PC-3 (cell line): ENCODE measurements at regions not wholly inside any gene's neighbourhood (a gene's known extent, or its start where the extent isn't known, plus 50 kb on each side); places are given as distances from the start of the nearest gene placed in this dataset.
A peak's percentile ranks its signal among the peaks of the same experiment; 100 is the strongest.

Experiments
- ATAC-seq: fragments of 200-7000 bp; cut with Tn5 transposase; 2 replicates; pipeline ENCODE4 v1.9.1; 2020; ENCODE audit warnings: mild to moderate bottlenecking, moderate library complexity
- BruUV-seq: library from RNA; stranded (reverse); fragments of 400-500 nt; replicated peaks from 2 replicates; lab custom pipeline; 2021; lab: Mats Ljungman, UMichigan
- CTCF ChIA-PET: fragments of 300-600 bp; sonication (Branson Sonifier 250); formaldehyde crosslinking; loops from one replicate; lab custom pipeline; 2022; ENCODE audit warnings: antibody characterized with exemption; lab: Charles Lee
- POLR2A ChIA-PET: fragments of 300-600 bp; sonication (Branson Sonifier 250); formaldehyde crosslinking; loops from one replicate; lab custom pipeline; 2022; ENCODE audit warnings: antibody characterized with exemption; ENCODE audit not compliant: unreplicated experiment; lab: Charles Lee
- DNase-seq: peaks from one replicate; pipeline ENCODE4 v3.0.0-alpha.2; 2015
- H2AFZ ChIP-seq: fragments of 300-600 bp; sonication (generic); 2 replicates; pipeline ENCODE4 v1.6.0; 2016; ENCODE audit warnings: antibody characterized with exemption, low read length
- H3F3A ChIP-seq: fragments of 300-600 bp; sonication (generic); one replicate; pipeline ENCODE4 v1.6.0; 2017; ENCODE audit warnings: antibody characterized with exemption, low read length, control low read depth, mild to moderate bottlenecking; ENCODE audit not compliant: unreplicated experiment
- H3K27ac ChIP-seq: fragments of 300-600 bp; sonication (generic); 2 replicates; pipeline ENCODE4 v1.5.1; 2016; ENCODE audit warnings: mild to moderate bottlenecking, low read length
- H3K27me3 ChIP-seq: fragments of 300-600 bp; sonication (generic); 2 replicates; pipeline ENCODE4 v1.6.1; 2016; ENCODE audit warnings: low read length, mixed read lengths
- H3K36me3 ChIP-seq: fragments of 300-600 bp; sonication (generic); 2 replicates; pipeline ENCODE4 v1.6.1; 2016; ENCODE audit warnings: low read depth, mixed run types, low read length, mixed read lengths
- H3K4me1 ChIP-seq: fragments of 300-600 bp; sonication (generic); 2 replicates; pipeline ENCODE4 v1.5.1; 2016; ENCODE audit warnings: low read length; ENCODE audit not compliant: insufficient read depth
- H3K4me2 ChIP-seq: fragments of 300-600 bp; sonication (generic); 2 replicates; pipeline ENCODE4 v1.6.0; 2016; ENCODE audit warnings: low read length
- H3K4me3 ChIP-seq: fragments of 300-600 bp; sonication (generic); 2 replicates; pipeline ENCODE4 v1.5.1; 2016; ENCODE audit warnings: mild to moderate bottlenecking, low read length, mixed read lengths
- H3K79me2 ChIP-seq: fragments of 300-600 bp; sonication (generic); 2 replicates; pipeline ENCODE4 v1.6.1; 2017; ENCODE audit warnings: low read length, mixed read lengths
- H3K9ac ChIP-seq: fragments of 300-600 bp; sonication (generic); 2 replicates; pipeline ENCODE4 v1.6.0; 2016; ENCODE audit warnings: mild to moderate bottlenecking, low read length
- H3K9me2 ChIP-seq: fragments of 300-600 bp; sonication (generic); replicated peaks from 2 replicates; pipeline ENCODE4 v1.6.1; 2016; ENCODE audit warnings: mixed run types, low read length, mixed read lengths
- H3K9me3 ChIP-seq: fragments of 300-600 bp; sonication (generic); 2 replicates; pipeline ENCODE4 v1.6.1; 2016; ENCODE audit warnings: low read length, mixed read lengths
- H4K20me1 ChIP-seq: fragments of 300-600 bp; sonication (generic); 2 replicates; pipeline ENCODE4 v1.6.1; 2016; ENCODE audit warnings: low read length, mixed read lengths
- EZH2 ChIP-seq: fragments of 300-600 bp; sonication (generic); IDR thresholded peaks from one replicate; pipeline ENCODE4 v1.6.1; 2017; ENCODE audit warnings: antibody characterized with exemption, mild to moderate bottlenecking, low read length; ENCODE audit not compliant: unreplicated experiment
- EZH2phosphoT487 ChIP-seq: fragments of 300-600 bp; sonication (generic); IDR thresholded peaks from 2 replicates; pipeline ENCODE4 v1.6.1; 2018; ENCODE audit warnings: mild to moderate bottlenecking, antibody characterized with exemption, low read length, borderline replicate concordance
- intact Hi-C: fragments of 100-400 bp; cut with micrococcal nuclease; formaldehyde crosslinking; loops from 2 replicates; pipeline ENCODE4 v1.9.0; 2023
- TF ChIP-seq, protein P1 (sequence below): fragments of 300-600 bp; sonication (generic); conservative IDR thresholded peaks from 2 replicates; pipeline ENCODE4 v1.5.1; 2017; ENCODE audit warnings: antibody characterized with exemption, low read depth, mild to moderate bottlenecking, low read length

DNA sequence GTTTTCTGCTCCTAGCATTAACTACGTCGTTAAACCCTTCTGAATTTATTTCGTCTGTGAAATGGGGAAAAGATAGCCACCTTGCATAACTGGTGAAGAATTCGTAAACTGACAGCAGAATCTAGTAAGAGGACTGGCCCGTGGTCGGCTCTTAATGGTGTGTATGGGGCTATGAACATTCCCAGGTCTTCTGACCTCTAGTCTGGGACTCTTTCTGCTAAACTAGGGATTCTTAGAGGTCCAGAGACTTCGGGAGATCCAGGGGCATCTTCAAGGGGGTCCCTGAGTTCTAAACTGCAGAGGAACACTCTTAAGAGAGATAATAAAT lies 231.1 kb upstream of the SERP2 start:
- TF ChIP-seq EZH2 (no peak), EZH2phosphoT487 (no peak)
- TF ChIP-seq, protein P1, sequence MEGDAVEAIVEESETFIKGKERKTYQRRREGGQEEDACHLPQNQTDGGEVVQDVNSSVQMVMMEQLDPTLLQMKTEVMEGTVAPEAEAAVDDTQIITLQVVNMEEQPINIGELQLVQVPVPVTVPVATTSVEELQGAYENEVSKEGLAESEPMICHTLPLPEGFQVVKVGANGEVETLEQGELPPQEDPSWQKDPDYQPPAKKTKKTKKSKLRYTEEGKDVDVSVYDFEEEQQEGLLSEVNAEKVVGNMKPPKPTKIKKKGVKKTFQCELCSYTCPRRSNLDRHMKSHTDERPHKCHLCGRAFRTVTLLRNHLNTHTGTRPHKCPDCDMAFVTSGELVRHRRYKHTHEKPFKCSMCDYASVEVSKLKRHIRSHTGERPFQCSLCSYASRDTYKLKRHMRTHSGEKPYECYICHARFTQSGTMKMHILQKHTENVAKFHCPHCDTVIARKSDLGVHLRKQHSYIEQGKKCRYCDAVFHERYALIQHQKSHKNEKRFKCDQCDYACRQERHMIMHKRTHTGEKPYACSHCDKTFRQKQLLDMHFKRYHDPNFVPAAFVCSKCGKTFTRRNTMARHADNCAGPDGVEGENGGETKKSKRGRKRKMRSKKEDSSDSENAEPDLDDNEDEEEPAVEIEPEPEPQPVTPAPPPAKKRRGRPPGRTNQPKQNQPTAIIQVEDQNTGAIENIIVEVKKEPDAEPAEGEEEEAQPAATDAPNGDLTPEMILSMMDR: no peak
- Histone ChIP-seq H3K27me3 (no peaks in the 10 kb centered on the region), H4K20me1 (no peaks in the 10 kb centered on the region), H3K9me3 (no peaks in the 10 kb centered on the region), H2AFZ (peak overlapping the region; percentile 87), H3K79me2 (no peaks in the 10 kb centered on the region), H3K4me1 (peaks cover 23% of the 10 kb centered on the region), H3F3A (no peaks in the 10 kb centered on the region), H3K9me2 (no peaks in the 10 kb centered on the region), H3K27ac (peak overlapping the region; percentile 70), H3K9ac (peak overlapping the region; percentile 91), H3K4me3 (peak overlapping the region; percentile 75), H3K4me2 (peak overlapping the region; percentile 95), H3K36me3 (no peaks in the 10 kb centered on the region)
- ChIA-PET CTCF (no interaction called here), POLR2A (no interaction called here)
- ATAC-seq (peak; percentile 8), DNase-seq (no peak)
- BruUV-seq: TSS peak; percentile 95
- intact Hi-C loops: loop anchor here (1.0 to 5.0 kb wide), 5 partner anchors 76 to 292 kb away; no protein-coding TSS in a partner anchor

DNA sequence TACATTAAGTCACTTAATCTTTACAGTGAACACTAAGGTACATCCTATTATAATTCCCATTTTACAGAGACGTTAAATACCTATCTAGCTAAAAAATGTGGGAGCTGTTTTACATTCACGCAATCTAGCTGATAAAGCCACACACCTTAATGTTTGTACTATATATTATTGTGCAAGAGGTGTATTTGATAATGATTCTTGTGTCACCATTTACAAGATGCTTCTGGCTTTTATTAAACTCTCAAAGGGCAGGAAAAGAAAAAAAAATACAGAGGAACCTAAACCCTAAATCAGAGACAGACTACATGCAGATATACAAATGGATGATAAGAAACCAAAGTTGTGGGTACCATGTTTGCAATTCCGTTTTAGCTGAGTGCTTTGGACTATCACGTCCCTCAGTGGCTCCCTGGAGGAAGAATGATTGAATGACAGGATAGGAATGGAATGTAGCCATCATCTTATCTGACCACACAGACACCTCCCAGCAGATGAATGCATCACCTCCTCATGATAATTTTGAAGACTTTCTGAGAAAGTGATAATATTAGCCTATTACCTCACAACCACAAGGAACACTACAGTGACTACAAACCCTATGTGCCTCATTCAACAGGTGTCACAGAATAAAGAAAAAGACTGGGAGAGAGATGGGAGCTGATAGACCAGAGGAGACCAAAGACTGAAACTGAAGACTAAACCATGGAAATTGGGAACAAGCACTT lies 230.5 kb upstream of the SERP2 start:
- H3K79me2 ChIP-seq: no peaks in the 10 kb centered on the region
- H3K9me3 ChIP-seq: no peaks in the 10 kb centered on the region
- H3K4me2 ChIP-seq: peak overlapping the region; percentile 95
- POLR2A ChIA-PET: interaction anchor here (0.7 kb wide), 1 partner anchor 76 kb away, joined by 7 read pairs; no protein-coding TSS in a partner anchor
- ATAC-seq (peak; percentile 4; the same call in 1 of the 2 replicates), DNase-seq (peak; percentile 68)
- H3K27me3 ChIP-seq: no peaks in the 10 kb centered on the region
- CTCF ChIA-PET: no interaction called here
- no peaks in the 10 kb centered on the region for H3F3A ChIP-seq
- H2AFZ ChIP-seq: no peak overlapping the region
- no peaks in the 10 kb centered on the region for H4K20me1 ChIP-seq
- peaks cover 23% of the 10 kb centered on the region for H3K4me1 ChIP-seq
- no peak for TF ChIP-seq EZH2phosphoT487
- no peak for TF ChIP-seq EZH2
- TF ChIP-seq, protein P1: no peak
- peak overlapping the region; percentile 75; the same call in 1 of the 2 replicates for H3K4me3 ChIP-seq
- H3K9me2 ChIP-seq: no peaks in the 10 kb centered on the region
- BruUV-seq: no TSS peak
- H3K9ac ChIP-seq: peak overlapping the region; percentile 91
- no peaks in the 10 kb centered on the region for H3K36me3 ChIP-seq
- intact Hi-C loops: loop anchor here (1.0 to 5.0 kb wide), 5 partner anchors 76 to 292 kb away; no protein-coding TSS in a partner anchor
- H3K27ac ChIP-seq: peak overlapping the region; percentile 70

DNA sequence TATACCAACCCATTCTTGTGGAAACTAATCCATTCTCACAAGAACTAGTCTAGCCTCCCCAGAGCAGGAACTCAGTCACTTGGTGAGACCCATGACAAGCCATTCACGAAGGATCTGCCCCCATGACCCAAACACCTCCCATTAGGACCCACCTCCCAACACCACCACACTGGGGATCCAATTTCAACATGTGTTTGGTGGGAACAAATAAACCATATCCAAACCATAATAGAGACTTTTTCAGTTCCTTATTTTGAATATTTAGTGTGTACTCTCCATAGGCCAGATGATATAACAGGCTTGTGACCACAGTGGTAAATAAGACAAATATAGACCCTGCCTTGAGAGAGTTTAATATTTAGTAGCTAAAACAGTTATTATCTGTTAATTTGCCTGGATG lies 227.5 kb upstream of the SERP2 start:
- H3K4me2 ChIP-seq: no peak overlapping the region
- CTCF ChIA-PET: no interaction called here
- intact Hi-C loops: no loop called here
- no peaks in the 10 kb centered on the region for H3K9me3 ChIP-seq
- H3K36me3 ChIP-seq: no peaks in the 10 kb centered on the region
- ATAC-seq (no peak), DNase-seq (no peak)
- POLR2A ChIA-PET: interaction anchor here (0.7 kb wide), 1 partner anchor 291 kb away, joined by 3 read pairs; no protein-coding TSS in a partner anchor
- H3K79me2 ChIP-seq: no peaks in the 10 kb centered on the region
- peaks cover 22% of the 10 kb centered on the region for H3K4me1 ChIP-seq
- H3K9me2 ChIP-seq: no peaks in the 10 kb centered on the region
- no peaks in the 10 kb centered on the region for H3F3A ChIP-seq
- H4K20me1 ChIP-seq: no peaks in the 10 kb centered on the region
- no peak overlapping the region for H2AFZ ChIP-seq
- H3K27me3 ChIP-seq: no peaks in the 10 kb centered on the region
- TF ChIP-seq EZH2phosphoT487: no peak
- TF ChIP-seq EZH2: no peak
- TF ChIP-seq, protein P1: no peak
- no peak overlapping the region for H3K27ac ChIP-seq
- H3K9ac ChIP-seq: no peak overlapping the region
- H3K4me3 ChIP-seq: no peak overlapping the region
- no TSS peak for BruUV-seq
